AG08395 (cell line): ENCODE measurements at regions not wholly inside any gene's neighbourhood (a gene's known extent, or its start where the extent isn't known, plus 50 kb on each side); places are given as distances from the start of the nearest gene placed in this dataset.

Experiments
- DNase-seq: peaks from one replicate; pipeline ENCODE4 v3.0.0; 2012; ENCODE audit warnings: mixed read lengths, low spot score

DNA sequence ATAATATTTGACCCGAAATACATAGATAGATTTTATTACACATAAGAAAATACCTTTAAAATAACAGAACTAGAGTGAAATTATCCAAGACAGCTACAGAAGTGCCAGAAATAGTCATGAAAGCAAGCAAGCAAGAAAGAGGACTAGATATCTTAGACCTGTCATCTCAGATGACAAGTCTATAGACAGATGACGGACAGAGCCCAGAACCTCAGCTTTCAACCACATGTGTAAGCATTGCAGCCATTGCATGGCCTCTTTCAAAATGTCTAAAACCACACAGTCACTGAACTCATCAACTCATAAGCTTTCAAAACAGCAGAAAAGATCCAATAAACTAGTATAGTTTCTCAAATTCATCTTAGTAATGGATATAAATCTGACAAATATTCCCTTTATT is 59.8 kb upstream of the FHIT start:
- DNase-seq, result no peak

DNA sequence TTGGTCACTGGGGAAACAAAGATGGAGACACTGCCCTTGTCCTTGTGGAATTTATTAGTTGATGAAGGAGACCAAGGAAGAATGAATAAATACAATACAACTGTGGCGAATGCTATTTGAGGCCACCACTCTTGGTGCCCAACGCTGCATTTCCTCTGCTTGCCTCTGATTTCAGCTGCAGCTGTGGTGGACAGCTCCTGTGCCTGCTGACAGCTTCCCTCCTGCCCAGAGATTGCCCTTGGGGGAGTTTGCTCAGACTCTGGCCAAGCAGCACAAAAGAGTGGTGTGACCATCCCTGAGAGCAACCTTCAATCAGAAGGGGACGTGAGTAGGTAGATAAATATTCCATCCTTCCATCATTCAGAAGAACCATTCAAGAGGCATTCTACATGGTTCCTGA is 64.6 kb upstream of the FHIT start:
- DNase-seq, result peak; percentile 2

DNA sequence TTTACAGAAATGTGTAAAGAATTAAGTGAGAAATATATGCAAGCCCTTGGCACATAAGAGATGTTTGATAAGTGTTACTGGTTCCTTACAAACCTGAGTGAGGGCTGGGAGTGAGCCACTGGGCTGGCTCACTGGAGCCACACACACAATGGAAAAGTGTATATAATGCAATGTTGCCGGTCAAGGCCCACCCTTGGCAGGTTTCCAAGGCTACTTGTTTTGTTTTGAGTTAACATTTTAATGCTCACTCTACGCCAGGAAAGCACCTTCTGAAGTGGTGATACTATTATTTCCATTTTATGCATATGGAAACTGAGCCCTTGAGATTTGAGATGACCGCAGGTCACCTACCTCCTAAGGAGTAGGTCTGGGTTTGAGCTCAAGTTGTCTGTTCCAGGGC is 71.8 kb upstream of the FHIT start:
- DNase-seq, result no peak

DNA sequence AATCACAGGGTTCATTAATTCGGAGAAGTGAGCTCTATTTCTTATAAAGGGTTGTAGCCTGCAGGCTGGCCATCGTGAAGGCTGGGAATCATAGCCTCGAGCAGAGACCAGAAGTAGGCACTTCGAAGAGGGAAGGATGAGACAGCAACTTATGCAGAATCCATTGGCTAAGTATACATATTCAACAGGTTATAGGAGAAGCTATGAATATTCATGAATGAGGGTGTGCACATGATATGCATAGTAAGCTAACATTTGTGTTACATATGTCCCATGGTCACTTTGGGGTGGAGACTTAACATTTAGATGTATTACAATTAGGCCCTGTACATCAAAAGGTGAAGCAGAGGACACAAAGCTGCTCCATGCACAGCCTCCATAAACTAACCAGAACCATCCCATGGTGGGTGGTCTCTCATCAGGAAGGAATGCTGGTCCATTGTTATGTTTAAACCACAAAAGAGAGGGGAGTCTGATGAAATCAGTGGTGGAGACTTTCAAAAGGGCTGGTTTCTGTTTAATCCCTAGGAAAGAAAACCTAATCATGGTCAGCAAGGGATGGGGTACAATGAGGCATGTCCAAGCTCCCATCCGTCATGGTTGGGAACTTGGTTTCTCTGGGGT is 80.8 kb upstream of the FHIT start:
- no peak for DNase-seq

DNA sequence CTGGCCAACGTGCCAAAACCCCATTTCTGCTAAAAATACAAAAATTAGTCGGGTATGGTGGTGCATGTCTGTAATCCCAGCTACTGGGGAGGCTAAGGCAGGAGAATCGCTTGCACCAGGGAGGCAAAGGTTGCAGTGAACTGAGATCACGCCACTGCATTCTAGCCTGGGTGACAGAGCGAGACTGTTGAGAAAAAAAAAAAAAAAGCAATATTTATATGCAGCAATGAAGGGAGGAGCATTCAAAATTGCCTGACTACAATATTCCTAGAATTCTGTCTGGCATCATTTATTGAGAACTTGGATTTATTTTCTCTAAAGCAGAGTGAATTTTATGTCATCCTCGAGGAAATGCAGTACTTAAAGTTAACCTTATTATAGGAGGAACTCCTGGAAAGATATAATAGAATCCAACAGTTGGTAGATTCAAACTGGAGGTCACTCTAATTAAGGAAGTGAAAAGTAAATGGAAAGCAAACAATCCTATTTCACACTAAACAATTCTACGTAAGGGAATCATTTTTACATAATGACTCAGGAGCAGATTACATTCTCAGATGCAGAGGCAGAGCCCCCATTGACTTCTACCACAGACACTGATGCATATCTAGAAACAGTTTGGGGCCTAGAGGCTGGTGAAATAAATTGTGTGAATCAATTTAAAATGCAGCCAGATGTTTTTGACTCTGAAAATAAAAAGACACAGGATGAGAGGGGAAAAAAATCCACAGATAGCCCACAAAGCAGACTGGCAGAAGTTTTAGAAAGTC is 82.1 kb upstream of the FHIT start:
- DNase-seq, result no peak

DNA sequence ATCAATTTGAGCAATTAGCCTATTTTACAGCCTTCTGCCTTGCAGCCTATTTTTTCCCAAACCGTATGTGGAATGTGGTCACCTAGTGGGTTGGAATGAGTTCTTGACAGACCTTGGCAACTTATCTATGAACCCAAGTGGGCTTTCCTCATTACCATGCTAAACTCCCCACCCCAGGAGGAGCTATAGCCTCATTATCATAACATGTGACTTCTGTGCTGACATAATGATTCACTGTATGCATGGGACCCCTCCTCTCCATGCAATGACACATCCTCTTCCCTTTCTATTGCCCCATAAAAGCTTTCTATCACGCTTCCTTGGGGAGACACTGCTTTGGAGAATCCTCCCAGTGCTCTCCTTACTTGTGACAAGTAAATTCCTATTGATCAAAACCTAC is 83.5 kb upstream of the FHIT start:
- DNase-seq, result no peak

DNA sequence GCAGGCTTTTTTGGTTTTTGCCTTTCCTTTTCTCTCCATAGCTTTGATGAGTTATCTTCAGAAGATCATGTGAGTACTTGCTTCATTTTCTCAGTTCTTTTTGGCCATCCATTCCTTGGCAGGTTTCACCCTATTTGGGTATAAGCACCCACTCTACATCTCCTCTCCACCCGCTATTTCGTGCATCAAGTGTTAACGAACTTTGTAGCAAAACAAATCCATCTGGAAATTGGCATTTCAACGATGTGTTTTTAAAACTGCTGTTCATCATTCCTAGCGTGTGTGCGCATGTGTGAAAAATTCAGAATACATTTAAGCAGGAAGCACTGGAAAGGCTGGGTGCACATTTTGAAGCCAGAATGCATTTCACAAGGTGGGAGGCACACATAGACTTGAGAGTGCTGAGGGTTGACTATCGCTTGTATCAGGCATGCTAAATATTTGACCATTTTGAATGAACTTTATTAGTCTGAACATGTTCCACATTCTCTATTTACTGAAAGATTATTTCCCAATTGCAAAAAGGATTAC is 89.7 kb upstream of the FHIT start:
- DNase-seq, result no peak

DNA sequence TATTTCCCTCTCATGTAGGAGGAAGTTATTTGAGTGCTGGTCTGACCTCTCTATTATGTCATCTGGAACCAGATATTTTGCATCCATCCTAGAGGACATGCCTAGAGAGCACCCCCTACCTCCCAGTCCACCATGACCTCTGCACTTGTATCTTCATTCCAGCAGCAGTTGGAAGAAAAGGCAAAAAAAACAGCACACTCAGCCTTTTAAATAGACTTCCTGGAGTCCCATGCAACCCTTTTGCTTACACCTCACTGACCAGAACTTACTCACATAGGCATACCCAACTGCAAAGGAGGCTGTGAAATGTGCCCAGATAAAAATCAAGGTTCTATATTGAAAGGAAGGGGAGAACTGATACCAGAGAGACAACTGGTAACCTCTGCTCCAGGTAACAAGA is 92.3 kb upstream of the FHIT start:
- DNase-seq, result no peak

DNA sequence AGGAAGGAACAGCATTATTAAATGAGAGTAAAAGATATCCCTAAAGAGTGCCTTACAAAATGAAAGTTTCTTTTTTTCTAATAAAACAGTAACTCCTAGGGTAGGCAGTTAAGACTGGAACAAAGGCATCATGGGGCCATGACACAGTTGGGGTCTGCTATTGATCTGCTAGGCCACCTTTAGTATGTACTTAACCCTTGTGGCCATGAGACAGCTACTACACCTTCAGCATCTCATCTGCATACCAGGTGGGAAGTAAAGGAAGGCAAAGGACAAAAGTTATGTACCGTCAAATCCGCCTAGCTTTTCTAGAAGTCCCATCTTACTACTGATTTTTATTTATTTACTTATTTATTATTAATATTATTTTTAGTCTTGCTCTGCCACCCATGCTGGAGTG is 93.8 kb upstream of the FHIT start:
- DNase-seq, result no peak

DNA sequence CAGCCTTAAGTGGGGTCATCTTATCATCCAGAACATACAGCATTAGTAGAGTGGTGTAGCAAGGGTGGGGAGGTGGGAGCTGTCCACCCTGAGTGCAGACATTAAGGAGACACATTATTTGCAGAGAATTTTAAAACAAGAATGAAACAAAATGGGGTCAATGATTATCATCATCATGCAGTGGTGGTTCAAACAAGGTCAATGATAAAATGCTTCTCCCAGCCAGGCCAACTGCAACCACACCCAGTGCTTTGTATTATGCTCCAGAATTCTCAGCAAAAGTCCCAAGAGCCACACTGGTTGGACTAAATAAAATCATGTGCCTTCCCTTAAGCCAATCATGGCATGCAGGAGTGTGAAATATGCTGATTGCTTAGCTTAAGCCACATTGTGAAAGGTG is 96.7 kb upstream of the FHIT start:
- DNase-seq, result no peak

DNA sequence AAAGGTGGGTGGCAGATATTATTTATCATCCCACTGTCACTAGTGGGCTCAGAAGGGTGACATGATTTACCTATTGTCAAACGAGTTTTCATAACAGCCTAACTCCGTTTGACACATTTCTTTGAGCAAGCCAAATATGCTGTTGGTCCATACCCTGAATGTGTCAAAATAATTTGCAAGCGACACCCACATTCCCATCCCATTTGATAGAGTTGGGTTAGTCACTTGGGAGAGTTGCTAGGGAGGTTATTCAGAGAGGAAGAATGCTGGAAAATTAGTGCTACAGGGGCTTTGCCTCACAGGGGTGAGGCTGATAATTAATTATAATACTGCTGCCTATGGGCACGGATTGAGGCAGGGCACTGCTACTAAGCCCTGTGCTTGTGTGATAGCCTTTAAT is 98.5 kb upstream of the FHIT start:
- DNase-seq, result no peak

DNA sequence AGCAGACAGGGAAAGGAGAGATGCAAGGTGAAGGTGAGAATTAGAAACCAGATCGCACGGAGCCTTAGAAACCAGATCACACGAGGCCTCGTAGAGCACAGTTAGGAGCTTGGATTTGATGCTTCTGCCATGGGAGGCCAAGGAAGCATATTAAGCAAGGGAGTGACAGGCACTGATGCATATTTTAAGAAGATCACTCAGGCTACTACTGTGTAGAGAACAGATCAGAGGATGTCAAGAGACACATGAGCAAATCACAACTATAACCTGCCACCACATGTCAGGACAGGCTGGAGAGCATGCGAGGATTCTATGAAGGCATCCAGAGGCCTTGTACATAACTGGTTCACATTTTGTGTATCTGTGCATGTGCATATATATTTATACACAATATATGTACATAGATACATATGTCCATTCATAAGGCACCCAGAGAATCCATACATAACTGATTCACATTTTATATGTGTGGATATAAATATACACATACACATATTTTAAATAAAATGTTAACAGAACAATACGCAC is 99.6 kb upstream of the FHIT start:
- no peak for DNase-seq

DNA sequence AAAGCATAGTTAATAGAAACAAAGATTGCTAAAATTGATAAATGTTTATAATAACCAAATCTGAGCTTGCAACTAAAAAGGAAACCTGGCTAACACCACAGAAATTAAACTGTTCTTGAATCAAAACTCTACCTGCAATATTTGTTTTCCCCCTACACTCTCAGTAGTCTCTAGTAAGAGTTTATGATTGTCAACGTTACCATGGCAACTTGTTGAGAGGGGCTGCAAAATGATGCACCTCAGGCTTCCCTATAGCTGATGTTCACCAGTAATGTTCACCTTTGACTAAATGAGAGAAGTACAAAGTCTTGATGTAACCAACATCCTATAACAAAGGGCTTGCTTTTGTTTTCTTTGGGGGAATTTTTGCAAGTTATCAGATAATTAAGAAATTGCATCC is 101.1 kb upstream of the FHIT start:
- no peak for DNase-seq

DNA sequence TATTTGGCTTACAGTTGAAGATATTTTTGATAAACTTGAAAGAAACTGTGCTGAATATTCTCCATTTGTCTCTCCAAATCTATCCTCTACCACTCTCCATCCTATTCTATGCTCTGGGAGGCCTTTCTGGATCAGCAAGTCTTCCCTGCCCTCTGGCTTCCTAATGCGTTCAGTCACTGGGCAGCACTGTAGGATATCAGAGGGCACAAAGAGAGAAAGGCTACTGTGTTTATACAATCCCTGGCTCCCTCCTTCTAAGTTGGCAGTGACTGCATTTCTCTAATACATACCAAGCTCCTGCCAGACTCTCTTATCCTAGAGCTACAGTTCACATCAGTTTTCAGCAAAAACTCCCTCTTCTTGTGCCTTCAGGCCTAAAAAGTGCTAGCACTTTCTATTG is 102.1 kb upstream of the FHIT start:
- DNase-seq, result no peak

DNA sequence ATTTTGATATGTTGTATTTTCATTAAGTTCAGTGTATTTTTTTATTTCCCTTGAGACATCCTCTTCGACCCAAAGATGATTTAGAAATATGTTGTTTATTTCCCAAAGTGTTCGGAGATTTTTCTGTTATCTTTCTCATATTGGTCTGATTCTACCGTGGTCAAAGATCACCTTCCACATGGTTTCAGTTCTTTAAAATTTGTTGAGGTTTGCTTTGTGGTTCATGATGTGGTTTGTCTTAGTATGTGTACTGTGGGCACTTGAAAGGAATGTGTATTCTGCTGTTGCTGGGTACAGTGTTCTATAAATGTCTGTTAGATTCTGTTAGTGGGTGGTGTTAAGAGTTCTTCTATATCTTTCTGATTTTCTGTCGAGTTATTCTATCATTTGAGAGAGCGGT is 103.4 kb upstream of the FHIT start:
- no peak for DNase-seq

DNA sequence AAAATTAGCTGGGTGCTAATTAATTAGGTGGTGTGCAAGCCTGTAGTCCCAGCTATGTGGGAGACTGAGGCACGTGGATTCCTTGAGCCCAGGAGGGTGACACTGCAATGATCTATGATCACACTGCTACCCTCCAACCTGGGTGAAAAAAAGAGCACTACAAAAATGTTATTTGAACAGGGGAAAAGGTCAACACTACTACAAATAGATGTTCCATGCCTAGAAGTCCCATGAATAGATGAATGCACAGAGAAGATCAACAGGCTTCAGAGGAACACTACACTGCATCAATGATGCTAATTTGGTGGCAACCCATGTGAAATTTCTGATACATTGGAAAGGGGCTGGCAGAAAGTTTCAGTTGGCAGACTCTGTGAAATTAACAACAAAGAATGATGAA is 105.4 kb upstream of the FHIT start:
- DNase-seq, result no peak

DNA sequence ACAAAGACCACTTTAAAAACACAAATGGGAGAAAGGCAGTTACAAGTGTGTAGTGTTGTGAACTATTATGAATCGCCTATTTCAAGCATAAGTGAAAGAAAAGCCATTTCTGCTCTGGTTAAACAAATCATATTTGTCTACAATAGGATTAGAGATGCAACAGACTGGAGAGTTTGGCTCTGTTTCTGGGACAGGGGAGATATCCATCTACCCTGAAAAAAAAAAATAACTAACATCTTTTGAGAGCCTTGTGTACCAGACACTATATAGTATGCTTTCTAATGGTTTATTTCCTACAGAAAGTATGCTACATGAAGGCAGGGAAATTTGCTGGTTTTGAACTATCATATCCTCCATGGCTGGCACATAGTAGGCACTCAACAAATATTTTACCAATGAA is 106.7 kb upstream of the FHIT start:
- no peak for DNase-seq

DNA sequence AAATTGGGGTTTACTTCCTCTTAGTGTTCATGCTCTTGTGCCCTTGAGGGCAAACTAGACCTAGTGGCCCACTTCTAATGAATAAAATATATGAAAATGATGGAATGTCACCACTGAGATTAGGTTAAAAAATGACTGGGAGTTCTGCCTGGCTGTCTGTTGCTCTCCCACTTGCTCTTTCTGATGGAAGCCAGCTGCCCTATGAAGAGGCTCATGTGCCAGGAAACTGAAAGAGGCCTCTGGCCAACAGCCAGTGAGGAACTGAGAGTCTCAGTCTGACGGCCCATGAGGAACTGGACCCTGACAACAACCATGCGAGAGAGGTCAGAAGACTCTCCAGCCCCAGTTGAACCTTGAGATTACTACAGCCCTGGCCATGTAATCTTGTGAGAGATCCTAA is 107.1 kb upstream of the FHIT start:
- DNase-seq, result no peak

DNA sequence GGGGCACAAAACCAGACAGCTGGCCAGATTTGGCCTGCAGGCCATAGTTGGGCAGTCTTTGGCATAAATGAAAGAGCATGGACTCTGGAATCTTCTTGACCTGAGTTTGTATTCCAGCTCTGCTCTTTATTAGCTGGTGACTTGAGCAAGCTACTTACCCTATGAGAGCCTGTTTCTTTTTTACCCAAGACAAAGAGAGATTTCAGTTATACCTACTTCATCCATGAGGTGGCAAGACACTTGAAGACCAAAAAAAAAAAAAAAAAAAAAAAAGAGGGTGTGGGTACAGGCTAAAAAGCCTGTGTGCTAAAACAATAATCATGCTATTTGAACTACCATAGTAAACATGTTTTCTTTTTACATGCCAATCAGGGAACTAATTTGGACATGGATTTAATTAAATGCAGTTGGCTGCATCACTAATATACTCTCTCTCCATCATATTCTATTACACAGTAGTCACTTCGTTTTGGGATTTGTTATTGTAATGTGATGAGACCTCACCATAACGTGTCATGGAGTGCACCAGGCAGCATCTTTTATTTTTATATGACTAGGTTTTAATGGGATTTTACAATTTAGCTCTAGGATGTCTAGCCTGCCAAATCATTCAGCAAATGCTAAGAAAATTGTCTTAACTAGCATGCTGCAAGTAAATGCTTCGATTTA is 109.2 kb upstream of the FHIT start:
- no peak for DNase-seq

DNA sequence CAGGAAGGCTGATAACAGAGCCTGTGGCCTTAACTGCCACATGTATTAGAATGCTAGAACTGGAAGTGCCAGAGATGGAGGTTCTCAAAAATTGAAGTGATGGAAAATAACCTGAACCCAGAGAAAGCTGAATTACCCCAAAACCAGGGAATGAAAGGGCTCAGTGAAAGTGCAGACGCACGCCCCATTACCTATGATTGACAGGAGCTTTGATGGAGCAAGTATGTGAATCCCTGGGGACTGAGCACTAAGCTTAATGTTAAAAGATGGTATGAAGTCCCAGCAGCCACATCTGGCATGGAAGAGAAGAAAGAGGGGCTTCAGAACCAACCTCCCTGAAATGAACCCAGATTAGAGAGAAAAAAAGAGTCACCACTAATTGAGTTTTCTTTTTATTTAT is 118.4 kb upstream of the FHIT start:
- DNase-seq, result no peak

DNA sequence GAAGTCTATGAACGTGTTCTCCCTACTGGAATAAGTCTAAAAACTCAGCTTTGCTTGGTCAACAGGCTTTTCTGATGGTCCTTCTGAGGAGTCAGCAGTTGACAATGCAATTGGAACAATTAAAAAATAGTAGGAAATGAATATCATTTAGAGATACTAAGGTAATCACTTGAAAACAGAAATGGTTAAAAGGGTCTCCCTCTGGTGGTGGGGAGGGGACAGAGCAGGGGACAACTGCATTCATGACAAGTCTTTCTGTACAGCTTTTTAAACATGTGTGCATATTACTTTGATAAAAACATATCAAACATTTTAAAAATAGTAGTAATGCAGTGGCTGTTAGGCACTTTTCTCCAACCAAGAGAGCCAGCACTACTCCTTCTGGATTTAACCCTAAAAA is 119.9 kb upstream of the FHIT start:
- DNase-seq, result no peak

DNA sequence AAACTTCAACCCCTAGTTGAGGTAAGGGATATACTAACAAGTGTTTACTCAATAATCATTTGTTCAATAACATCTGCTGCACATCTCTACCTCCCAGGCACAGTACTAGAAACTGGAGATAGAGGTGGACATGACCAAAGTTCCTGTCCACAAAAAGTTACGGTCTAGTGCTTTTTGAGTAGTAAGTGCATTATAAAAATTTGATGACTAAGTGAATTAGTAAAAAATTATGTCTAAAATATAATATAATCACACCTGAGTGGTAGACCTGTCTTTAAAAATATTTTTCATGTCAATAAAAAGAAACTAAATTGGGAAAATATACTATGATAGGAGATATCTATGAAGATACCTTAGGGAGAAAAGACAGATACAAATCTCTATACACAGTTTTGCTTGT is 121.5 kb upstream of the FHIT start:
- no peak for DNase-seq

DNA sequence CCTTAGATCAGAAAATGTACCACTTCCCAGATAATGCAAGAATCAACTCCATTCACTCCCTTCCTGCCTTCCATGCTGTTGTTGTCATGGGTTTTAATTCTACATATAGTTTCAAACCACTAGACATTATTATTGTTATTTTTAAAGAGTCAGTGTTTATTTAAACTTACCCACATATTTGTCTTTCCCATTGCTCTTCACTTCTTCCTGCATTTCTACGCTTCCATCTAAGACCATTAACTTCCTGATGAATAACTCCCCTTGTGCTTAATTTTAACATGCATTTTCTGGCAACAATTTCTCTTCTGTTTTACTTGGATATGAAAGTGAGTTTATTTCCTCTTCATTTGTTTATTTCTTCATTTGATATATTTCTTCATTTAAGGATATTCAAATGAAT is 127.1 kb upstream of the FHIT start:
- no peak for DNase-seq
